Pons (tissue), 1 donor: ENCODE measurements at regions not wholly inside any gene's neighbourhood (a gene's known extent, or its start where the extent isn't known, plus 50 kb on each side); places are given as distances from the start of the nearest gene placed in this dataset.

Experiments used
- DNase-seq: peaks from one replicate; pipeline ENCODE4 v3.0.0-alpha.2; 2016; ENCODE audit warnings: low spot score

DNA sequence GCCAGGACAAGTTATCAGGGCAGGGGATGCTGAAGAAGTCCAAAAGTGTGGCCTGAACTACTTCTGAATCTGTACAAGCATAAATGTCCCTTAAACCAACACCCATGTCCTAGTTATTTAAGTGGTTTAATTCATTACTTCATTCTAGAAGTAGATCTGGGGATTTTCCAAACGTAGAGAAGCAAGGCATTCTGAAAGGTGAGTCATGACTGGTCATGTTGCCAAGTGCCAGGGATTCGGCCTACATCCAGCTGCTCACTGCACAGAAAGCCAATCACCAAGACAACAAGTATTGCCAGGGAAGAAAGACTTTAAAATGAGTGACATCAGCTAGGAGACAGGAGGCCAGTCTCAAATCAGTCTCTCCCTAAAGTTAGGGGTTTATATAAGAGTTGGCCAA lies 396.6 kb downstream of the GABRB3 start:
- DNase-seq = no peak

DNA sequence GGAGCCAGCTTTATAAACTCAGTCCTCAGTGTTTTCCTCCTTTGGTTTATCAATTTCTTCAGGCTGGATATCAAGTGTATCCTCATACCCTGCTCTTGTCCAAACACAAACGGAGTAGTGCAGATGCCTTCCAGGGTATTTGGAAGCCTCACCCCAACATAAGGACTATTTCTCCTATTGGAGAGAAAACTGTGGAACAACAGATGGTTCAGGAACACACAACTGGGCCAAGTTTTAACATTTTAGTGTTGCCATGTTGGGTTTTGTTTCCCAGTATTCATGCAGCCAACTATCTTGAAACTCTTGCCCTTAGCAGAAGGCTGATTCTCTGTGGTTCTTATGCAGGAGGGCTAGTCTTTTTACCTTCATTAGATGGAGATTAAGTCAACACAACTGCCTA lies 398.1 kb downstream of the GABRB3 start:
- peak; percentile 2 for DNase-seq

- no peak for DNase-seq
These were observed 400.2 kb downstream of the GABRB3 start for GRCh38 chr15:26372706-26373105.

- no peak for DNase-seq
These were observed 407.8 kb downstream of the GABRB3 start for GRCh38 chr15:26365077-26365476.

DNA sequence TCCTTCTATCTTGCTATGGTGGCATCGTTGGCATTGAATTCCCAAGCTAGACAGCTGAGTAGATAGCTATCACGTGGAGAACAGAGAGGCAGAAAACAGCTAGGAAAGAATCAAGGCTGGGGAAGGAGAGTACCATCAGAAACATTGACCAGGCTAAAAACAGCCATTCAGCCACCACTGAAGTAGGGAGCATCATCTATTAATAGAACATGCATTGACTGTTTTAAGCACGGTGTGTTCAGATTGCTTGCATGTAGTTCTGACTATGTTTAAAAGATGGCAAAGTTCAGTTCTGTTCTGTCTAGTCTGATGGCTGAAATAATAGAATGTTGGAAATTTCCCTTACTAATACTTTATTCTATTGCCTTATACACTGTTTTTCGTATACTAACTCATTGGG lies 413.0 kb downstream of the GABRB3 start:
- DNase-seq = no peak

DNA sequence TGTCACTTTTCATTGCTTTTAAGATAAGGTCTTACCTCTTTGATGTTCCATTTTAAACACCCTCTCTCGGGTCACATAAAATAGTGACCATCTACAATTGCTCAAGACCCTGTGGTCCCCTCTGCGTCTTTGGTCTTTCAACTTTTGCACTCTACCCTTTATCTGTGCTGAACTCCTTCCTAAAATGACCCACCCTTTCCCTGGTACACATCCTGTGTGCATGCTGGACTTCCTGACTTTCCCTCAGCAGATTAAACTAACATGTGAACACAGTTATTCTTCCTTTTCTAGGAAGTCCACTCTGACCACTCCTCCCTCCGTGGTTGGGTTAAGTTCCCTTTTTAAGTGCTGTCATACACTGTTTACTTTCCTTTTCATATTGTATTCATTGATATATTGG lies 414.2 kb downstream of the GABRB3 start:
- DNase-seq = no peak

DNA sequence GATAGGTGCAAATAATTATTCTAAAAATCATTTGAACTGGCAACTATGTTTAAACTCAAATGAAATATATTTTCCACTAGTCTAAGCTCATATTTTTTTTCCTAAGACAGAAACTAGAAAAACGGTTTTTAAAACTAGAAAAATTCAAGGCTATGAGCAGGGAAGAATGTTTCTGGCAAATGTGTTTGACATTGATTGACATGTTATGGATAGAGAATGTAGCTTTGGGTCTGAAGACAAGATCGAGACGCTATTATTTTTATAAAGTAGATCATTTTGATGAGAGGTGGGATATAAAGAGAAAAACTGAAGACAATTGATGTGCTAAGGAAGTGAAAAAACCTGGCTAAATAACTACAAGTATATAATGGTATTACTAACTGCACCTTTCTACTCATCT lies 415.2 kb downstream of the GABRB3 start:
- no peak for DNase-seq

DNA sequence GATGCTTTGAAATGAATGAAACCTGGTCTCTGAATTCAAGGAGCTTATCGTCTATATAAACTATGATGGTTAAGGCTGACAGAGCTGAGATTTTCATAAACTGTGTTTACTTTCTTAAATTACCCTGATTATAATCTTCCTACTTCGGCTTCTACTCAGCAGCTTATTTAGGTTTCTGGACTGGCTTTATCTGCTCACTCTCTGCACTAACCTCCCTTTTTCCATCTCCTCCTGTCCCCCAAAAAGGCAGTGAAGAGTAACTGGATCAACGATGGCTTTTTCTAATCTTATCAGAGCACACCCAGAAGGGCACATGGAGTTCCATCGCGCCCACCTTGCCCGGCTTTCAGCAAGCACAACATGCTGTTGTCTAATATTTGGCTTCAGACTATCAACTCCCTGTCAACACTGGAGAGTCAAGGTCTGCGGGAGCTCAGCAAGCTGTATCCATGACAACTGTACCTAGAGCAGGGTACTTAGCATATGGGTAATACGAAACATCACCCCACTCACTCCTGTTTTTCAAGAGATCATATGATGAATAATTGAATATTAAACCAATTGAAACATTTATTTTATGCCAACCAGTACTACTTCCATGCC lies 417.3 kb downstream of the GABRB3 start:
- DNase-seq = no peak

DNA sequence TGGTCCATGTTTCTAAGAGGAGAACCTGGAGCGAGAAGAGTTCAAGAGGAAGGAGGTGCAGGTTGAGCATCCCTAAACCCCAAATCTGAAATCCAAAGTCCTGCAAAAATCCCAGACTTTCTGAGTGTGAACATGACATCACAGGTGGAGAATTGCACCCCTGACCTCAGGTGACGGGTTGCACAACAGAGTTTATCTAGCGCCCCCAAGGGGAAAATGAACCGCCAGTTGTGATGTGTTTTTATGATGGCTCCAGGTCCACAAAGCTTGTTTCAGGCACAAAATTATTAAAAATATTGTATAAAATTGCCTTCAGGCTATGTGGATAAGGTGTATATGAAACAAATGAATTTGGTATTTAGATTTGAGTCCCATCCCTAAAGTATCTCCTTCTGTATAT lies 420.0 kb downstream of the GABRB3 start:
- no peak for DNase-seq

DNA sequence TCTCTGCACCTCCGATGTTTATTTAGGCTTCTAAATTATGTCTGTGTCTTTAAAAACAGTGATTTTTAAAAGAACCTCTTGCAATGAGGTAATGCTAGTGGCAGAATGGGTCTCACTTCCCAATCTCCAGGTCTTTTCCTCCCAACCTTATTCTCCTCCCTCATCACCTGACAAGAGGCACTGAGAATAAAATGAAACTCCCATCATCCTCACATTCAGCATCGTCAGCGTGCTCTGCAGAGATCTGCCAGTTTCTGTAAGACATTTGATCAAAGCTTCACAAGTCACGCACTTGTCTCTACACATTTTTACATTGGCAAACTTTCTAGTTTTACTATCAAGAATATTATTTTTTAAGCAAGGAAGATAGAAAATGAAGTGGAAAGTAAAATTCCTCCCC lies 420.5 kb downstream of the GABRB3 start:
- DNase-seq = no peak

- DNase-seq = no peak
These were observed 447.4 kb downstream of the GABRB3 start for GRCh38 chr15:26325495-26325894.

- DNase-seq = no peak
These were observed 449.3 kb downstream of the GABRB3 start for GRCh38 chr15:26323566-26323965.

DNA sequence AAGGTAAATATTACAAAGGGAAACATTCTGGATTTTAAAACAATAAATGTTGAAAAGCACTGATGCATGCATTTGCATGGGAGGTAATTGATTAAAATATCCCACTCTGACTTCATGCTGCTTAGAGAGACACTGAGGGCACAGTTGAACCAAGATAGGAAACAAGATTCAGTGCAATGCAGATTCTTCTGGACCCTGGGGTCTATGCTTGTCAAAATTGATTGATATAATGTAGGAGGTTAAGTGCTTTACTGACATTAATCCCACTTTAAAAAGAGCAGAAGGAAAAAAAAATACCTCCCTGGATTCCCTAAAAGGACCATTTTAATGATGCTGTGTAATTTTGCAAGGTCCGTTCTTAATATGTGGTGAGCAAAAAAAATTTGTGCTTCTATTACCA lies 454.2 kb downstream of the GABRB3 start:
- DNase-seq = no peak

- DNase-seq = no peak
These were observed 451.4 kb upstream of the ATP10A start for GRCh38 chr15:26314577-26314976.

DNA sequence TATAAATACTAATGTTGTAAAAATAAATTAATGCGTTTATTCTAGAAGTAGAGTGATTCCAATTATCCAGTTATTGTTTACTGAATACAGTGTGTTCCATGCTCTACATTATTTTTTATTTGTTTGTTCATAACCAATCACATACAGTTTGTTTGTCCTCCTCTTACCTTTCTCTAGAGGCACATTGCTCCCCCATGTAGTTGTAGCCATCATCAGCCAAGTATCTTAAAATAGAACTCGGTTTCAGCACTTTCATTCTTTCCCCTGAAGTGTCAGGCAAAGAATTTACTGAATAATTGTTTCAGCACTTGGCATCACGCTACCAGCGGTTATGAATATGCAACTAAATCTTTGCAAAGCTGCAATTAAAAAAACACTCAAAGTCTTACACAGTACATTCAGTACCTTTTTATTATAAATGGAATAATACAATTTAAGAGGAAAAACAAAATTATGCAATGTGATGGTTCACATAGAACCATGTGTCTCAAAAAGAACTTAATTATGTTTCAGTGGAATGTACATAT lies 448.6 kb upstream of the ATP10A start:
- no peak for DNase-seq

- no peak for DNase-seq
These were observed 435.6 kb upstream of the ATP10A start for GRCh38 chr15:26298659-26299170.

DNA sequence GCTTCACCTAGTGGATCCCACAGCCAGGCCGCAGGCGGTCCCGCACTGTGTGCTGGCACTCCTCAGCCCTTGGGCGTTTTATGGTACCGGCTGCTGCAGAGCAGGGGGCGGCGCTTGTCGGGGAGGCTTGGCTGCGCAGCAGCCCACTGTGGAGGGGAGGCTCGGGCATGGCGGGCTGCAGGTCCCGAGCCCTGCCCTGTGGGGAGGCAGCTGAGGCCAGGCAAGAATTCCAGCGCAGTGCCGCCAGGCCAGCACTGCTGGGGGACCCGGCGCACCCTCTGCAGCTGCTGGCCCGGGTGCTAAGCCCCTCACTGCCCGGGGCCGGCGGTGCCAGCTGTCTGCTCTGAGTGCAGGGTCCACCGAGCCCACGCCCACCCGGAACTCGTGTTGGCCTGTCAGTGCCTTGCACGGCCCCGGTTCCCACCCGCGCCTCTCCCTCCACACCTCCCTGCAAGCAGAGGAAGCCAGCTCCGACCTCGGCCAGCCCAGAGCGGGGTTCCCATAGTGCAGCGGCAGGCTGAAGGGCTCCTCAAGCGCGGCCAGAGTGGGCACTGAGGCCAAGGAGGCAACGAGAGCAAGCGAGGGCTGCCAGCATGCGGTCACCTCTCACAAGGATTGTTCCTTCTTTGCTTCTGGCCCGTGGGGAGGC lies 435.0 kb upstream of the ATP10A start:
- no peak for DNase-seq

DNA sequence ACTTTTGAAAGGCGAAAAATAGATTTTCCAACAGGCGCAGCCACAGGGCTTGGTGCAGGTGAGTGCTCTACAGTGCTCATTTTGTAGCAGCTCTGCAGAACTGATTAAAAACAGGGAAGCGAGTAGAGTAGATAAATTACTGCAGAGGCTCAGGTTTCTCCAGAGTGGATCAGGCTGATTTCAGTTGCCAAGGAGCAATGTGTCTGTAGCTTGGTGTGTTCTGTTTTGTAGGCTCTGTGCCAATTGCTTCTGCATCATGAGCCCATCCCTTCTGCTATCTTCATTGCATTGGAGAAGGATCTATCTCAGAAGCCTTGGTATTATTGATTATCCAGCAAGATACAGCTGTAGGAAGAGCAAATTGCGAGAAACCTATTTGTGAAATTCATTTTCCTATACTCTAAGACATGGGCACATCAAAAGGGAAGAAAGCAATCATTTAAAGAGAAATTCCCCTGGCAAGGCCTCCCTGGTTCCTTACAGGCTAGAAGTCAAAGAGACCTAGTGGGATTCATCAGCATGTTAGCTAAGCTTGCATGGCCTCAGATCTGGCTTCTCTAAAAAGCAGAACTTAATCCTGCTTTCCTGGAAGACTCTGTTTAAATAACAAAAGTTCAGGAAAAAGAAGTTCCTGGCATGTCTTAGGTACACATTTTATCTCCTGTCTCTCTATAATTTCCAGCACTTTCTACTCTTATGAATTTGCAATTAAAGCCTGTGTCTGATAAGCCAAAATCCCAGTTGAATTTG lies 432.4 kb upstream of the ATP10A start:
- peak; percentile 12 for DNase-seq

DNA sequence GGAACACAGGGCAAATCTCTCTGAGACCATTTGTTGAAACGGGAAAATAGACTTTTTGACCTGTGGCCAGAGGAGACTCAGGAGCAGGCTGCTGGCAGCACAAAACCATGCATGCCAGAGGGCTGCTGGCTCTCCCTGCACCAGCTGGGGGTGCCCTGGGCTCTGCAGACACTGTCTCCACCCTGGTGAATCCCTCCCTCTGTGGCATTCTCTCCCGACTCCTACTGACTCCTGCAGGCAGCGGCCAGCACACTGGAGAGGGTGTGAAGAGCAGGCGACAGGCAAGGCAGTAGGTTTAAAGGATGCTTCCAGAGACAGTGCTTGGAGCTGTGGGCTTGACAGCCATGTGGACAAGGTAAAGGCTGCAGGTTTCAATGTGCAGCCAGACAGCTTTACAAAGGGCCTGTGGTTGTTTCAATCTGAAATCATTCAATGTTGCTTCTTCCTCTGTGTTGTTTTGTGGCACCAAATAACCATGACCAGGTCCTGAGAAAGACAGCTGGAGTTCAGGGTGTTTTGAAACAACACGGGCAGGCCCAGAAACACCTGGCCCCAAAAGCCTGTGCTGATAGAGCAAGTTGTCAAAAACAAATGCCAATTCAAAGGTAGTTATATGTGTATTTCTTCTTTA lies 431.0 kb upstream of the ATP10A start:
- no peak for DNase-seq

- no peak for DNase-seq
These were observed 424.3 kb upstream of the ATP10A start for GRCh38 chr15:26287381-26287780.

- DNase-seq = no peak
These were observed 417.2 kb upstream of the ATP10A start for GRCh38 chr15:26280281-26280680.

DNA sequence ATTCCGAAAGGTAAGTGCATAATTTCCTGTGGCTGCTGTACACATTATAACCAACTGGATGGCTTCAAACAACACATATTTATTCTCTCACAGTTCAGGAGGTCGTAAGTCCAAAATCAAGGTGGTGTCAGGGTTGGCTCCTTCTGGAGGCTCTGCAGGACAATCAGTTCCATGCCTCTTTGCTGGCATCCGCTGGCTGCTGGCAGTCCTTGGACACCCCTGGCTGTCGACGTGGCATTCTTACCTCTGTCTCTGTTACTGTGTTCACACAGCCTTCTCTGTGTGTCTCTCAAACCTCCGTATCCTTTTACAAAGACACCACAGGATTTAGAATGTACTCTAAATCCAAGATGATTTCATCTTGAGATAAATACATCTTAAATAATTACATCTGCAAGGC lies 398.8 kb upstream of the ATP10A start:
- DNase-seq = no peak

DNA sequence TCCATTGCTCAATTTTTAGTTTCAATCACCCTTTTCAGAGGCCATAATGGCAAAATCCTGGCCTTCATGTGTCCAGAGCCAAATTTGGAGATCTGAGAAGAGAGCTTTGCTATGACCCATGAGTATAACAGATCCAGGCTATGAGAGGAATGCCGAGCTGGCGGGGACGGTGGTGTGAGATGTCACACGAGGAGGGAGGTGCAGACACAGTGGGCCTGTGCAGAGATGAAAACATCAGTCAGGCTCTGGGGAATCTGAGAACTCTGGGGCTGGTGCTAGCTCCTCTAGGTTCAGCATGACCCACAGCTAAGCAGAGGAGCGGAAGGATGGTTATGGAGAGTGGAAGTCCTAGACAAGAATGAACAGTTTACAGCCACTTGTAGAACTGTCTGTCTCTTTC lies 398.3 kb upstream of the ATP10A start:
- no peak for DNase-seq
